ENCODE measurements at regions not wholly inside any gene's neighbourhood (a gene's known extent, or its start where the extent isn't known, plus 50 kb on each side); places are given as distances from the start of the nearest gene placed in this dataset.

DNA sequence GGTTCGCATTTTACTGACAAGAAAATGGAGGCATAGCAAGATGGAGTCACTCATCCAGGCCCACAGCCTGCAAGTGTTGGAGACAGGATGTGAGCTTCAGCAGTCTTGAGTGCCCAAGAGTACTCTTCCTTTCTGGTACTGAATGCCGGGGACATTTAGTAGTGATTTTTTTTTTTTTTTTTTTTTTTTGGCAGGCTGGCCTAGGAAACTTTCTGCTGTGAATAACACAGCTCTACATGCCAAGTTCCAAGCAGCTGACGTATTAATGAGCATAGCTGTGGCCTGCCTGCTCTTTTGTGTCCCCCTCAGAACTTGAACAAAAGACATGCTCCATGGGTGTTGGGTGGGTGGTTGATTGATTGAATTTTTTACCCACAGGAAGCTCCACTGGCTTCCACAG, 195.5 kb upstream of the CADM1 start:
- peak; percentile 82 for DNase-seq
- Histone ChIP-seq H3K4me3 (no peak overlapping the region), H3K9me3 (no peaks in the 10 kb centered on the region), H3K27ac (peak overlapping the region; percentile 58 to 76 (median 72)), H3K4me1 (peaks cover 0 to 33% (median 27%) of the 10 kb centered on the region in 4 donors), H3K27me3 (no peaks in the 10 kb centered on the region), H3K36me3 (no peaks in the 10 kb centered on the region)
- intact Hi-C loops (cut with DNase I): loop anchor here (10.0 kb wide), 1 partner anchor 195 kb away; the partner anchor contains the start of gene CADM1
- TF ChIP-seq POLR2AphosphoS5 (IDR thresholded peaks at IDR 0.05) (peak in 3 of 4 donors; percentile 56 to 62 (median 59)), POLR2A (IDR thresholded peaks at IDR 0.05) (no peak), EP300 (IDR thresholded peaks at IDR 0.05) (peak in 2 of 4 donors; percentile 41 to 51)
- TF ChIP-seq, protein P1, sequence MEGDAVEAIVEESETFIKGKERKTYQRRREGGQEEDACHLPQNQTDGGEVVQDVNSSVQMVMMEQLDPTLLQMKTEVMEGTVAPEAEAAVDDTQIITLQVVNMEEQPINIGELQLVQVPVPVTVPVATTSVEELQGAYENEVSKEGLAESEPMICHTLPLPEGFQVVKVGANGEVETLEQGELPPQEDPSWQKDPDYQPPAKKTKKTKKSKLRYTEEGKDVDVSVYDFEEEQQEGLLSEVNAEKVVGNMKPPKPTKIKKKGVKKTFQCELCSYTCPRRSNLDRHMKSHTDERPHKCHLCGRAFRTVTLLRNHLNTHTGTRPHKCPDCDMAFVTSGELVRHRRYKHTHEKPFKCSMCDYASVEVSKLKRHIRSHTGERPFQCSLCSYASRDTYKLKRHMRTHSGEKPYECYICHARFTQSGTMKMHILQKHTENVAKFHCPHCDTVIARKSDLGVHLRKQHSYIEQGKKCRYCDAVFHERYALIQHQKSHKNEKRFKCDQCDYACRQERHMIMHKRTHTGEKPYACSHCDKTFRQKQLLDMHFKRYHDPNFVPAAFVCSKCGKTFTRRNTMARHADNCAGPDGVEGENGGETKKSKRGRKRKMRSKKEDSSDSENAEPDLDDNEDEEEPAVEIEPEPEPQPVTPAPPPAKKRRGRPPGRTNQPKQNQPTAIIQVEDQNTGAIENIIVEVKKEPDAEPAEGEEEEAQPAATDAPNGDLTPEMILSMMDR (IDR thresholded peaks at IDR 0.05): no peak
- WGBS, 2 donors: 54 to 80% methylated on average over 3 of the region's 3 CpGs

GRCh38 chr11:115699326-115699725, 195.1 kb upstream of the CADM1 start:
- peak overlapping the region; percentile 58 to 76 (median 72) for H3K27ac ChIP-seq
- intact Hi-C loops (cut with DNase I): no loop called here
- WGBS, 2 donors: 70 to 75% methylated on average over 5 of the region's 5 CpGs
- no peaks in the 10 kb centered on the region for H3K27me3 ChIP-seq
- peaks cover 0 to 33% (median 27%) of the 10 kb centered on the region in 4 donors for H3K4me1 ChIP-seq
- DNase-seq: peak; percentile 52
- TF ChIP-seq, protein P1 (IDR thresholded peaks at IDR 0.05): no peak
- no peak for TF ChIP-seq POLR2AphosphoS5 (IDR thresholded peaks at IDR 0.05)
- no peak for TF ChIP-seq EP300 (IDR thresholded peaks at IDR 0.05)
- TF ChIP-seq POLR2A (IDR thresholded peaks at IDR 0.05): no peak
- no peaks in the 10 kb centered on the region for H3K36me3 ChIP-seq
- no peak overlapping the region for H3K4me3 ChIP-seq
- H3K9me3 ChIP-seq: no peaks in the 10 kb centered on the region

DNA sequence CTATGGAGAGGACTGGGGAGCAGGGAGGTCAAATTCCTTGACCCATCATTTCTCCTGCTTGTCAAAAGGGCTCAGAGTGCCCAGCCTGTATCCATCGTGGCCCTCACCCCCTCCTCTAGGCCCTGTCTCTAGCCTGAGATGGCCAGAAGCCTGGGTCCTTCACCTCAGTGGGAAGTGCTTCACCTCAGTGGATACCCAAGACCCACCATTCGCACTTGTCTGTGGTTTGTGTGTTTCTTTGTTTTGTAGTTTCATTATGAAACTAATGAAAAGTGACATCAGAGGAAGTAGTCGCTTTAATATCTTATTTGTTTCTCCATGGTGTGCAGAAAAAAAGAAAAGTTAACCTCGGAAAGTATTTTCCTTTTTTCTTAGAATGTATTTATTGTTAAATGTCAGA, 194.0 kb upstream of the CADM1 start:
- 69 to 79% methylated on average over 4 of the region's 4 CpGs for WGBS, 2 donors
- intact Hi-C loops (cut with DNase I): no loop called here
- no peak overlapping the region for H3K27ac ChIP-seq
- TF ChIP-seq POLR2A (IDR thresholded peaks at IDR 0.05): no peak
- TF ChIP-seq, protein P1 (IDR thresholded peaks at IDR 0.05): no peak
- TF ChIP-seq EP300 (IDR thresholded peaks at IDR 0.05): no peak
- no peak for TF ChIP-seq POLR2AphosphoS5 (IDR thresholded peaks at IDR 0.05)
- H3K4me1 ChIP-seq: peaks cover 0 to 33% (median 27%) of the 10 kb centered on the region in 4 donors
- H3K9me3 ChIP-seq: no peaks in the 10 kb centered on the region
- DNase-seq: peak; percentile 33
- no peaks in the 10 kb centered on the region for H3K36me3 ChIP-seq
- H3K27me3 ChIP-seq: no peaks in the 10 kb centered on the region
- no peak overlapping the region for H3K4me3 ChIP-seq

- WGBS, 2 donors: 54 to 73% methylated on average over 4 of the region's 4 CpGs
- intact Hi-C loops (cut with DNase I): no loop called here
- Histone ChIP-seq H3K27me3 (no peaks in the 10 kb centered on the region), H3K36me3 (no peaks in the 10 kb centered on the region), H3K9me3 (no peaks in the 10 kb centered on the region), H3K4me3 (no peak overlapping the region), H3K27ac (peak overlapping the region in 1 of 4 donors; percentile 12), H3K4me1 (peaks cover 0 to 33% (median 27%) of the 10 kb centered on the region in 4 donors)
- peak; percentile 37 for DNase-seq
- TF ChIP-seq POLR2AphosphoS5 (IDR thresholded peaks at IDR 0.05) (no peak), POLR2A (IDR thresholded peaks at IDR 0.05) (no peak), EP300 (IDR thresholded peaks at IDR 0.05) (no peak)
- TF ChIP-seq, protein P1 (IDR thresholded peaks at IDR 0.05): no peak
Observed at GRCh38 chr11:115696563-115696962, 192.3 kb upstream of the CADM1 start.
